Anterior cingulate cortex (tissue), 58 donors: ENCODE measurements at regions not wholly inside any gene's neighbourhood (a gene's known extent, or its start where the extent isn't known, plus 50 kb on each side); places are given as distances from the start of the nearest gene placed in this dataset.
"Not testable (repeated sequence)": the region's sequence is repeated elsewhere in the genome, so short reads cannot be mapped to it uniquely, and the experiment has no call there.

ENCODE experiments used
- DNase-seq, 58 donors: peaks; one replicate each; lab custom pipeline; 2025; lab: John Stamatoyannopoulos, UW

DNA sequence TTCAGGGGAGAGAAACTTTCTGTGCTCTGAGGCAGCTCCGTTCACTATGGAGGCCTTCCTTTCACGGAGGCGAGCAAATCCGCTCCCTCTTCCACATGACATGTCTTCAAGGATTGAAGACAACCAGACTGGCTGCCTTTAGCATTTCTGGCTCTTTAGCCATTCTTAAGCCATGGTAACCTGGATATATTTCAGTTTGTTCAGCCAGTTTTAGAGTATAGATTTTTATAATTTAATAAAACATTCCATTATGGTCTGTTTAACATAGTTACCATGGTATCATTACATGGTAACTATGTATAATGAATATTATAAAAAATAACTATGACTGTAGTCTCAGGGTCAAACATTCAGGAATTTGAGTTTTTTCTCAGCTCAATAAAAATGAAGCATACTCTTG is 54.2 kb upstream of the NFIA start:
- DNase-seq: no peak

DNA sequence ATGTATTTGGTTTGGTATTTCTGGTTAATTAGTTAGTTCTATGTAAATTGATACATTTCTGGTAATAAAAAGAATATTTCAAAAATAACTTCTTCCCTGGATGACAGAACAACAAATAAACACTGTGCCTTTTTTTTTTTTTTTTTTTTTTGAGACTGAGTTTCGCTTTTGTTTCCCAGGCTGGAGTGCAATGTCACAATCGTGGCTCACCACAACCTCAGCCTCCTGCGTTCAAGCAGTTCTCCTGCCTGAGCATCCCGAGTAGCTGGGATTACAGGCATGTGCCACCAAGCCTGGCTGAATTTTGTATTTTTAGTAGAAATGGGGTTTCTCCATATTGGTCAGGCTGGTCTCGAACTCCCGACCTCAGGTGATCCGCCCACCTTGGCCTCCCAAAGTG is 64.3 kb upstream of the NFIA start:
- not testable (repeated sequence) for DNase-seq

- DNase-seq: no peak
Measured at GRCh38 chr1:61017651-61018050, 64.7 kb upstream of the NFIA start.

GRCh38 chr1:61013946-61014667 is 68.3 kb upstream of the NFIA start:
- no peak for DNase-seq

DNA sequence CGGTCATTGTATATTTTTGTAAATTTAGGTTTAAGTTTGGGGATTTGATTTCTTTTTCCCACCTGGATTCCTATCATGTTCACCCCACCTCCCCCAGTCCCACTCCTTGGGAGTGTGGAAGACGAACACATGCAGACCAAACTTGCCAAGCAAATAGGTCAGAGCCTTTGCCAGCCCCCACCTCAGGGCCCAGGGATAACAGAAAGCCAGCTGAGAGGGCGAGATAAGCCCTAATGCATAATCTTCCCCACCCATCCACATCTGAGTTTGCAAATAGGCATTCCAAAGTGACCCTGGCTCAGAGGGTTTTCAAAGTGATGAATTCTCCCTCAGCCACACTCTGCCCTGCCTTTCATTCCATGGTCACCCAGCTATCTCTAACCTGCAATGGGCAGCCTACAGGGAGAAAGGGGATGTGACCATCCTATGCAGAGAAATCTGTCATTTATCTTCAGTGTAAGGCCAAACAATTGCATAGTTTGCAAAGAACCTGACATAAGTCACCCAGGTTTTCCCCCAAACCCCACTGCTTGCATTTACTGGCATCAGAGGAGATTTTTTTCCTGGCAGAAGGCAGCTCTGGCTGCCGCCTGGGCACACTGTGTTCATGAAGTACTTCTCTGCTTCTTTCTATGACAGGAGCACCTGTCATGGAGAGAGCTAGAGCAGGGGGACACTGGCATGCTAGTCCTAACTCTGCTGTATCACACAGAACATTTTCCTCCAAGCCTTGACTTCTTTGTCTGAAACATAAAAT is 69.0 kb upstream of the NFIA start:
- DNase-seq: no peak

GRCh38 chr1:61012341-61012761 is 70.0 kb upstream of the NFIA start:
- no peak for DNase-seq

DNA sequence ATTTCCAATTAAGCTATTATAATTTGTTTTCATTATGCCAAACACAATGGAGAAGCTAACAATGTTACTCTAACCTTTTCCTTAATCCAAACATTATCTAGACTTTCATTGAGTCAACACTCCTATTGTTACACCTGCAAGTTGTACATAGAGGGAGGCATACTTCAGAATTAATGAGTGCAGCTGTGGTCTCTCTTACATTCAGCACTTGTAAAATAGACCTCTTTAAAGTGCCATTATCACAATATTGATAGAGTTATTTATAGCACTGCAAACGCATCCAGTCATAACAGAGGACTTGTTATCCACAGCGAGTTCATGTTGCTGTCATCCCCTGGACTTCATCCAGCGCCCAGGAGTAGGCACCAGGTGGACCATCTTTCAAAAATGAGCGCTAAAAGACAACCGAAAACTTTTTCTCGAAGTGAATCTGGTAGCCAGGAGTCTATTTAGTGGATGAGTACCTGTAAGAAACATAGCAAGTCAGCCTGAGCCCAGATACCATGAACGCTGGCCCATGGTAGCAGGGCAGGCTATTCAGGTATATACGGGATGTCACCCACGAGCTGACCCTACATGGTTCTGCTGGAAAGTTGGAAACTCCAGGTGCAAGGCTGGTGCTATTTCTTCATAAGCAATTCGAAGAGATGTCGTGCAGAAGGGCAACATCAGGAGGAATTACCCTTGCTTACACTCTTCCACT is 70.6 kb upstream of the NFIA start:
- DNase-seq: peak in 1 of 58 donors; percentile 33

DNA sequence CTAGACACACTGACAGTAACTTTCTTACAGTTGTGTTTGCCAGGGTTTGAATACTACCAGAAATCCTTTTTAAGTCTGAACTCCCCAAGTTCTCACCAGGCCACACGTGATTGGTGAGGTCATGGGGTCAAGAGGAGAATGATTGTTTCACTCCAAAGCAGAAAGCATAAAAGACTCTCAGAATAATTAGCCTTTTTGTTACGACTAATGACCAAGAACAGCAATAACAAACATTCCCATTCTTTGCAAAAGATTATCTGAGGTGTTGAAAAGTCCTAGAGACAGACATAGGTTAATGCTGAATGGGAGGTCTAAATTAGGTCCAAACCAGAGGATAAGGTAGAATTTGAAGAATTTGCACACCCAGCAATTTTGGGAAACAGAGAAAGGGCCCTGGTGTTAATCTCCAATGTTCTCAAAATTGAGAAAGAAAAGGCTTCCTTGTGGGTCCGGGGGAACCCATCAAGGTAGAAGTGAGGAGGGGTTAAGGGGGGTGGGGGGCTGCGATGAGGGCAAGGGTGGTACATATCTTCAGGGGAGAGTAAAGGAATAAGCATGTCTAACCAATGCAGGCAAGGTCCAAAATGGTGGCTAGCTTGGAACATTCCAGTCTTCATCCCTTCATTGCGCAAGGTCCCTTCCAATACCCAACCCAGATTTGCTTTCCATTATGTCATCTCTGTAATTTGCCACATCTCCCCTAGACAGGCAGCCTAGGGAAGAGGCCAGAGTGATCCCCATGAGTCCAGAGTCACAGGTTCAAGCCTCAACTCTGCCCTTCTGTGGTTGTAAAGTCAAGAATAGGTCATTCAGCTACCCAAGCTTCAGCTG is 74.6 kb upstream of the NFIA start:
- DNase-seq: no peak

GRCh38 chr1:61005614-61006580 is 76.5 kb upstream of the NFIA start:
- DNase-seq: peak in 26 of 58 donors; percentile 1 to 42 (median 8)

DNA sequence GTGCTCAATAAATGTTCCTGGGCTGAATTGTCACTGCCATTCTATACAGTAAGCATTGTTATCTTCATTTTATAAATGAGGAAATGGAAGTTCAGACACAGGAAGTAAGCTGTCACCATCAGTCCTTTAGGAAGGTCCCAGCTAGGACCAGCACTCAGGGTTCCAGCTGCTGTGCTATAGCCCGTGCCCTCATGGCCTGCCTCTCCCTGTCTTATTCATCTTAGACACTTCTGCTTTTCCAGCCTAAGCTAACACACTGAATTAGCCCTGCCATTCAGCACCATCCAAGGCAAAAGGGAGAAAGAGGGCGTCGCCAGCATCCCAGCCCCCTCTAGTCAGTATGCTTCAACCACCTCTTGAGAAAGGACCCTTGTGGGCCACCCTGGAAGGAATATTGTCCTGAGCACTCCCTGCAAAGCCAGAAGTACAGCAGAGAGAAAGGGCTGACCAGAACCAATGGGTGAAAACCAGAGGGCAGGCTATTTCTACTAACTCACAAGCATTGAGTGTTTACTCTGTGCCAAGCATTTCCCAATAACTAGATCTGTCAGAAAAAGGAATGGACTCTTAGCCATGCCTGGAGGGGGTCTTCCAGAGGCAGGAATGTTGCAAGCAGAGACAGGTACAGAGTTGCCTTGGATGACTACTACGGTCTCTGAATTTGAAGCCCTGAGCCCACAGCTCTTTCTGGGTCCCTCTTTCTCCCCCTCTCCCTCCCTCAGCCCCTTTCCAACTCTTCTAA is 77.9 kb upstream of the NFIA start:
- DNase-seq: no peak

- no peak for DNase-seq
Measured at GRCh38 chr1:61000327-61000726, 82.0 kb upstream of the NFIA start.

DNA sequence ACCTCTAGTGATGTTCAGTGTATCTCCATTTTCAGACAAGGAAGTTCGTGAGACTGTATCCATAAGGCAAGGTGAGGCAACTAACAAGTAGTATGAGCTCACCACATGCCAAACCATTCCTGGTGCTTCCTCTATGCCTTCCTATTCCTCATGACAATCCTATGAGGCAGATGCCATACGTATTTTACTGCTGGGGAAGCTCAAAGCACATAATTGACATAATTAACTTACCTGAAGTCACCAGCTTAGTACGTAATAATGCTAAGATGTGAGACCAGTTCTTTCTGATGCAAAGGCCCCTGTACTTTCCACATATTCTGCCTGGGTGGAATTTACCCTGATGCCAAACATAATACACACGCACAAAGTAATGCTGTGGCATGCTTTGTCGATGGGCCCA is 83.6 kb upstream of the NFIA start:
- no peak for DNase-seq

DNA sequence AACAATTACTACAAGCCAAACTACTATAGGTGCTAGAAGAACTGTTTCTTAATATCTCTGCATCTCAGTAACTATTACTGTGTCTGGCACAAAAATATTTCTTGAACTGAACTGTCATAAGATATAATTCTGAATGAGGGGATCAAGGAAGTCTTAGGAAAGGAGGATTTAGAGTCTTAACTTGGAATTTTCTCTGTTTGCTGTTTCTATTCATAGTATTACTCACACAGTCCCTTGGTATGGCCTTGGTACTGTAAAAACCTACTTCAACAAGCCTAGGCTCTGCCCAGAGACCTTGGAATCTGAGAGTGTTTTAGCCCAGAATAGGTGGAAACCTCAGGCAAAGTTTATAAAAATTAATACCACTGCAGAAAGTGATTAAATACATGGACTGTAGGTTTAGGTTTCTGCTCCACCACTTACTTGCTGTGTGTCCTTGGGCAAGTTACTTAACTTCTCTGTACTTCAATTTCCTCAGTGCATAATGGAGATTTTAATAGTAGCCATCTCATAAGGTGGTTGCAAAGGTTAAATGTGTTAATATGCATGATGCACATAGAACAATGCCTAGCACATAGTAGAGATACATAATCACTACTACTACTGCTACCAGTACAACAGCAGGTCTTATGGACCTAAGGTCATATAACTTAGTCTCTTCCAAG is 87.4 kb upstream of the NFIA start:
- DNase-seq: no peak

DNA sequence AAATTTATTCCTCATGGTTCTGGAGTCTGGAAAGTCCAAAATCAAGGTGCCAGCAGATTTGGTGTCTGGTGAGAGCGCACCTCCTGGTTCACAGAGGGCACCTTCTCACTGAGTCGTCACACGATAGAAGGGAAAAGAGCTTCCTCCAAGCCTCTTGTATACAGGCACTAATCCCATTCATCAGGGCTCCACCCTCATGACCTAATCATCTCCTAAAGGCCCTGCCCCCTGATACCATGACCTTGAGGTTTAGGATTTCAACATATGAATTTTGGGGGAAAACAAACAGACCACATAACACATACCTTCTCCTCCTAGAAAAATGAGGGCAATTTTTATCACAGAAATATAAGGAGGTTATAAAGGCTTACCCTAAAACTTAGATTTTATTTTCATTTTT is 88.0 kb upstream of the NFIA start:
- no peak for DNase-seq

DNA sequence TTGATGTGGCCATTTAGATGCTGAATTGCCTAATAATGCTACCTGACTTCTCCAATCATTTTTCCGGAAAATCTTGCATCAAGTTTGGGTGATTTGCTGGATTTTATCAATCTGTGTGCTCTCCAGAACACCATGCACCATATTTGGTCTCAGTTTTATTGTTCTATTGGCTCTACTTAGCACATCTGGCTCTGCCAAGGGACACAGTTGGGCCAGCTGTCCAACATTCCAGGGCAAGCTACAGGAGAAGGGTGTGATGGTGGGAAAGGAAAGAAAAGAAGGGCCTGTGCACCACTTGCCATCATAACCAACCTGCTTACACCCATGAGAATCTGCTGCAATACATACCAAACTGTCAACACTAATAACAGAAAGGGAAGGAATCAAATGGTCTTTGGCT is 90.2 kb upstream of the NFIA start:
- no peak for DNase-seq

- no peak for DNase-seq
Measured at GRCh38 chr1:60990714-60991090, 91.7 kb upstream of the NFIA start.

DNA sequence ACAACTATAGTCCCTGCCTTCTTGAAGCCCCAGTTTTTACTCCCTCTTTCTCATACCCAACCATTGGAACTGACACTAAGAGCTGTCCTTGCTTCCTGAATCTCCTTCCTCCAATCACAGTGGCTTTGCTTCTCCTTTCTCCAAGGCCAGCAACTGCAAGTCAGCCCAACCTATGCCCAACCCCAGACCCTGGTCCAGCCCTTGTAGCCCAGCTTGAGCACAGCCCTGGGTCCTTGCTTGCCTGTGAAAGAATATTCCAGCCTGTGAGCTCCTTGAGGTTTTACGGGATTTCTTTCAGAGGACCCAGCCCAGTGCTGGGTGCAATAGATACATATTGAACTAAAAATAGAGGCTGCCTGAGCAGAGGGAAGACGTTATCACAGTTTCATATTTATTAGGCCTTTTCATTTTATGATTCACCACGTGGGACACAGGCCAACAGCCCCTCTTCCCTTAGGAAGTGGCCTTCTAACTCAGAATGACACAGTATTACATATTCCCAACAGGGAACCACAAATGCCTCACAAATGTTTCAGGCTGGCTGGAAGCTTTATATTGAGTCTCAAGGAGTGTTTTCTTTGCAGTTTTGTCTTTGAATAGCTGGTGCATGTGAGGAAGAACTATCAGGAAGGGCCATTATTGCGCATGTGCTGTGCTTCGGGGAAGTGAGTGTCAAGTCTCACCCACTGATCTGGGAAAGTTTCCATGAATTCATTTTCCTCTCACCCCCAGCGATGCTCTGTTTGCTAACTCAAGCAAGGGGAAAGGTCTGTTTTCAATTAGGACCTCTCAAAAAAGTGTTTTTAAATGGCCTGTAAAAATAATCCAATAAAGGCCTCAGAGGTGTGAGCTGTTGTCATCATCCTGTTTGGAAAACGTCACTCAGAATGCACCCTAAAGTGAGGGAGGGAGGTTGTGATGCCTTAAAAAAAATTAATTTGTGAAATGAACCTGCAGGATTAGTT is 92.3 kb upstream of the NFIA start:
- DNase-seq: no peak
